Liver (tissue), 8 donors: ENCODE measurements at regions not wholly inside any gene's neighbourhood (a gene's known extent, or its start where the extent isn't known, plus 50 kb on each side); places are given as distances from the start of the nearest gene placed in this dataset.
"Not testable (repeated sequence)": the region's sequence is repeated elsewhere in the genome, so short reads cannot be mapped to it uniquely, and the experiment has no call there.

ENCODE experiments used
- DNase-seq: peaks from one replicate; pipeline ENCODE4 v3.0.0-alpha.2; 2017; ENCODE audit warnings: low spot score
- H3K27ac ChIP-seq, 2 donors: one replicate each; pipeline ENCODE4 v1.7.0; 2013; ENCODE audit warnings: inconsistent platforms in 2 of 2, low read length in 2 of 2, control low read depth in 1 of 2, low read depth in 1 of 2, mild to moderate bottlenecking in 1 of 2
- H3K27me3 ChIP-seq, 4 donors: one replicate each; pipeline versions ENCODE4 v1.6.1 to v1.7.0; 2013; ENCODE audit warnings: low read length in 3 of 4, inconsistent platforms in 1 of 4, mild to moderate bottlenecking in 1 of 4, moderate library complexity in 1 of 4; ENCODE audit not compliant: control insufficient read depth in 4 of 4, insufficient read depth in 4 of 4
- H3K36me3 ChIP-seq, 4 donors: one replicate each; pipeline versions ENCODE4 v1.6.1 to v1.7.0; 2013; ENCODE audit warnings: low read length in 3 of 4, mild to moderate bottlenecking in 3 of 4, low read depth in 1 of 4, moderate library complexity in 1 of 4; ENCODE audit not compliant: control insufficient read depth in 4 of 4, insufficient read depth in 3 of 4
- H3K4me1 ChIP-seq, 4 donors: one replicate each; pipeline versions ENCODE4 v1.6.1 to v1.7.0; 2013; ENCODE audit warnings: low read length in 3 of 4, mild to moderate bottlenecking in 3 of 4, moderate library complexity in 1 of 4; ENCODE audit not compliant: control insufficient read depth in 4 of 4, insufficient read depth in 4 of 4
- H3K4me3 ChIP-seq, 3 donors: one replicate each; pipeline versions ENCODE4 v1.6.1 to v1.7.0; 2013; ENCODE audit warnings: low read length in 3 of 3, control low read depth in 1 of 3, low read depth in 1 of 3, mild to moderate bottlenecking in 1 of 3
- H3K9ac ChIP-seq, 2 donors: one replicate each; pipeline ENCODE4 v1.7.0; 2013; ENCODE audit warnings: low read length in 2 of 2, mild to moderate bottlenecking in 2 of 2, moderate library complexity in 2 of 2, control low read depth in 1 of 2, low read depth in 1 of 2
- H3K9me3 ChIP-seq, 4 donors: one replicate each; pipeline versions ENCODE4 v1.6.1 to v1.7.0; 2013; ENCODE audit warnings: low read length in 3 of 4; ENCODE audit not compliant: control insufficient read depth in 4 of 4
- CTCF ChIP-seq: fragments of 150-350 bp; IDR thresholded peaks from 2 replicates; pipeline ENCODE4 v1.5.1; 2017; ENCODE audit warnings: improper control_type of control experiment, low read depth, low read length; ENCODE audit not compliant: missing input control
- MAX ChIP-seq: IDR thresholded peaks from 2 replicates; pipeline ENCODE4 v1.6.1; 2016; ENCODE audit warnings: antibody characterized with exemption
- RXRA ChIP-seq, 2 donors: IDR thresholded peaks; 2 replicates each; pipeline ENCODE4 v1.6.1; 2017 to 2018; ENCODE audit warnings: antibody characterized with exemption in 2 of 2, mild to moderate bottlenecking in 1 of 2
- YY1 ChIP-seq: IDR thresholded peaks from 2 replicates; pipeline ENCODE4 v1.6.1; 2016; ENCODE audit warnings: antibody characterized with exemption, mild to moderate bottlenecking
- WGBS: extraction: QIAGEN DNeasy Blood & Tissue Kit; methylation state at CpG from one replicate; pipeline ENCODE4 v1.1.7; 2013; 5-methylcytosine and 5-hydroxymethylcytosine counted together
- donor health status: healthy.
- donor health status: healthy.
- donor health status: healthy.
- donor health status: healthy.
- donor health status: healthy.

GRCh38 chr9:64057553-64057952, 1227.5 kb downstream of the FOXD4L5 start:
- Histone ChIP-seq H3K27ac (no peak overlapping the region), H3K27me3 (no peaks in the 10 kb centered on the region), H3K4me3 (no peak overlapping the region), H3K4me1 (no peaks in the 10 kb centered on the region), H3K9me3 (no peaks in the 10 kb centered on the region), H3K9ac (no peak overlapping the region), H3K36me3 (no peaks in the 10 kb centered on the region)
- DNase-seq = no peak
- WGBS = 61% methylated on average over 4 of the region's 4 CpGs
- no peak for TF ChIP-seq CTCF
- TF ChIP-seq YY1 = no peak
- TF ChIP-seq RXRA (IDR thresholded peaks at IDR 0.05) = no peak
- no peak for TF ChIP-seq MAX

- not testable (repeated sequence) for H3K9ac ChIP-seq, H3K4me3 ChIP-seq, DNase-seq, H3K9me3 ChIP-seq, H3K27ac ChIP-seq, H3K4me1 ChIP-seq, H3K27me3 ChIP-seq, H3K36me3 ChIP-seq
- WGBS = 68% methylated on average over 4 of the region's 4 CpGs
Measured at GRCh38 chr9:64028925-64029324, 1256.1 kb downstream of the FOXD4L5 start.

GRCh38 chr9:64020696-64021491, 1264.1 kb downstream of the FOXD4L5 start:
- not testable (repeated sequence) for DNase-seq, H3K27ac ChIP-seq, H3K9me3 ChIP-seq, H3K4me1 ChIP-seq, H3K36me3 ChIP-seq, H3K9ac ChIP-seq, H3K4me3 ChIP-seq, H3K27me3 ChIP-seq
- 82% methylated on average over 46 of the region's 46 CpGs for WGBS

- H3K36me3 ChIP-seq, H3K27ac ChIP-seq, H3K27me3 ChIP-seq, H3K9me3 ChIP-seq, DNase-seq, H3K4me1 ChIP-seq, H3K9ac ChIP-seq, H3K4me3 ChIP-seq: not testable (repeated sequence)
- 56% methylated on average over 2 of the region's 2 CpGs for WGBS
Measured at GRCh38 chr9:64017666-64018065, 1267.3 kb downstream of the FOXD4L5 start.

GRCh38 chr9:64016845-64017406, 1268.1 kb downstream of the FOXD4L5 start:
- H3K9me3 ChIP-seq, DNase-seq, H3K4me1 ChIP-seq, H3K27ac ChIP-seq, H3K27me3 ChIP-seq, H3K36me3 ChIP-seq, H3K9ac ChIP-seq: not testable (repeated sequence)
- 38% methylated on average over 39 of the region's 46 CpGs for WGBS
- H3K4me3 ChIP-seq = peak overlapping the region in 2 of 3 donors; percentile 39 to 64

GRCh38 chr9:64016246-64016645, 1268.8 kb downstream of the FOXD4L5 start:
- 37% methylated on average over 31 of the region's 31 CpGs for WGBS
- not testable (repeated sequence) for H3K4me1 ChIP-seq, H3K36me3 ChIP-seq, H3K27ac ChIP-seq, H3K9me3 ChIP-seq, DNase-seq, H3K9ac ChIP-seq, H3K27me3 ChIP-seq
- H3K4me3 ChIP-seq = peak overlapping the region; percentile 41 to 52 (median 45)
